Psoas muscle (tissue), 7 donors: ENCODE measurements at regions not wholly inside any gene's neighbourhood (a gene's known extent, or its start where the extent isn't known, plus 50 kb on each side); places are given as distances from the start of the nearest gene placed in this dataset.

Experiments used
- ATAC-seq, 4 donors: fragments of 200-7000 bp; cut with Tn5 transposase; one replicate each; pipeline ENCODE4 v1.9.1; 2020; ENCODE audit warnings: moderate library complexity in 3 of 4, mild to moderate bottlenecking in 2 of 4
- DNase-seq, 2 donors: peaks; one replicate each; pipeline ENCODE4 v3.0.0-alpha.2; 2020
- H3K27ac ChIP-seq: fragments of 200-600 bp; one replicate; pipeline ENCODE4 v1.8.0; 2022
- H3K27me3 ChIP-seq, 3 donors: fragments of 200-600 bp in 1 of 3; one replicate each; pipeline versions ENCODE4 v1.6.1 to v1.8.0; 2013 to 2022; ENCODE audit warnings: low read length in 2 of 3, mild to moderate bottlenecking in 2 of 3, moderate library complexity in 1 of 3; ENCODE audit not compliant: insufficient read depth in 3 of 3
- H3K36me3 ChIP-seq, 2 donors: fragments of 200-600 bp in 1 of 2; one replicate each; pipeline versions ENCODE4 v1.6.1 to v1.8.0; 2013 to 2022; ENCODE audit warnings: low read depth in 1 of 2, mild to moderate bottlenecking in 1 of 2, moderate library complexity in 1 of 2; ENCODE audit not compliant: insufficient read depth in 1 of 2
- H3K4me1 ChIP-seq: fragments of 200-600 bp; one replicate; pipeline ENCODE4 v1.8.0; 2022
- H3K4me3 ChIP-seq: fragments of 200-600 bp; one replicate; pipeline ENCODE4 v1.8.0; 2022; ENCODE audit warnings: mild to moderate bottlenecking
- H3K9me3 ChIP-seq: fragments of 200-600 bp; one replicate; pipeline ENCODE4 v1.8.0; 2022
- CTCF ChIP-seq: fragments of 200-600 bp; IDR thresholded peaks from one replicate; pipeline ENCODE4 v1.8.0; 2022; ENCODE audit warnings: antibody characterized with exemption
- WGBS, 3 donors: extraction: QIAGEN DNeasy Blood & Tissue Kit; methylation state at CpG; one replicate each; pipeline versions ENCODE4 v1.1.6 to v1.1.7; 2013; 5-methylcytosine and 5-hydroxymethylcytosine counted together
- intact Hi-C, 2 donors: fragments of 100-400 bp; cut with DNase I; formaldehyde crosslinking; loops; one replicate each; pipeline versions ENCODE4 v1.11.0 to v1.14.2; 2022
- donor health status: healthy with polysubstance abuse.
- donor health status: DM: no; HTN: no; CAD: no; lungs with moderate emphysema.
- donor health status: Bipolar disorder and iron deficiency.
- donor health status: healthy.
- donor health status: DM: yes; HTN: yes; CAD: no.
- donor health status: DM: no; HTN: no; CAD: no.
- donor health status: DM: yes; HTN: yes; CAD: no.

GRCh38 chr12:123034865-123035264 lies 54.4 kb downstream of the ARL6IP4 start:
- Histone ChIP-seq H3K9me3 (no peaks in the 10 kb centered on the region), H3K4me3 (no peak overlapping the region), H3K36me3 (peaks cover 2 to 12% of the 10 kb centered on the region in 2 donors), H3K27me3 (no peaks in the 10 kb centered on the region), H3K27ac (no peak overlapping the region), H3K4me1 (no peaks in the 10 kb centered on the region)
- DNase-seq (no peak), ATAC-seq (no peak)
- intact Hi-C loops = no loop called here
- 29 to 48% (median 35%) methylated on average over 4 of the region's 4 CpGs for WGBS, 3 donors
- no peak for TF ChIP-seq CTCF

- Histone ChIP-seq H3K36me3 (peaks cover 2 to 17% of the 10 kb centered on the region in 2 donors), H3K4me3 (no peak overlapping the region), H3K27me3 (no peaks in the 10 kb centered on the region), H3K4me1 (no peaks in the 10 kb centered on the region), H3K9me3 (no peaks in the 10 kb centered on the region), H3K27ac (no peak overlapping the region)
- 83 to 87% (median 85%) methylated on average over 21 of the region's 21 CpGs for WGBS, 3 donors
- TF ChIP-seq CTCF = no peak
- intact Hi-C loops = no loop called here
- ATAC-seq (no peak), DNase-seq (no peak)
These were observed 53.6 kb downstream of the ARL6IP4 start for GRCh38 chr12:123034022-123034541.

GRCh38 chr12:123033392-123034021 lies 53.0 kb downstream of the ARL6IP4 start:
- DNase-seq (no peak), ATAC-seq (no peak)
- no peak overlapping the region for H3K4me3 ChIP-seq
- H3K9me3 ChIP-seq = no peaks in the 10 kb centered on the region
- H3K27me3 ChIP-seq = no peaks in the 10 kb centered on the region
- H3K27ac ChIP-seq = no peak overlapping the region
- intact Hi-C loops = no loop called here
- peaks cover 2 to 20% of the 10 kb centered on the region in 2 donors for H3K36me3 ChIP-seq
- no peaks in the 10 kb centered on the region for H3K4me1 ChIP-seq
- WGBS, 3 donors = 91 to 96% (median 96%) methylated on average over 3 of the region's 3 CpGs
- no peak for TF ChIP-seq CTCF

- ATAC-seq = no peak
- intact Hi-C loops = no loop called here
- no peaks in the 10 kb centered on the region for H3K27me3 ChIP-seq
- H3K4me3 ChIP-seq = no peak overlapping the region
- H3K9me3 ChIP-seq = no peaks in the 10 kb centered on the region
- no peak overlapping the region for H3K27ac ChIP-seq
- no peak for DNase-seq
- no peaks in the 10 kb centered on the region for H3K4me1 ChIP-seq
- 84 to 90% (median 87%) methylated on average over 8 of the region's 8 CpGs for WGBS, 3 donors
- no peak for TF ChIP-seq CTCF
- H3K36me3 ChIP-seq = peaks cover 2 to 20% of the 10 kb centered on the region in 2 donors
These were observed 52.4 kb downstream of the ARL6IP4 start for GRCh38 chr12:123032736-123033391.
